GM18909 (cell line): ENCODE measurements at regions not wholly inside any gene's neighbourhood (a gene's known extent, or its start where the extent isn't known, plus 50 kb on each side); places are given as distances from the start of the nearest gene placed in this dataset.

ENCODE experiments used
- ATAC-seq: cut with Tn5 transposase; IDR thresholded peaks from one replicate; pipeline ENCODE4 v1.9.1; 2021; ENCODE audit warnings: mild to moderate bottlenecking; ENCODE audit not compliant: unreplicated experiment, poor library complexity

DNA sequence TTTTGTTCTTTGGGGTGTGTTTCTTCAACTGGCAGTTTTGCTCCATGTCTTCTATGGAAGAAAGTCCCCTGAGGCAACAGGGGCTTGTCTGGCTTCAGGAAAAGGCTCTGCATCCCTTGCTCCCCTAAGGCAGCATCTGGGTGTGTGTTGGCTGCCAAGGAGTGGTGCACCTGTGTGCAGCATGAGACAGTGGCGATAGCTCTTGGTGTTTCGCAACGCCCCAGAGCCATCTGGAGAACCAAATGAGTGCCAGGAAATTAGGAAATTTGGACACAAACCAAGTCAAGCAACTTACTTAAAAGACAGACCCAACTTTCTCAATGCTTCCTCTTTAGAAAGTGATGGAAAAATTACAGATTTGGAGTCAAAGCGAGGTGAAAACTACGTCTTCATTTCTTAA, 1044.4 kb upstream of the CNTNAP5 start:
- no peak for ATAC-seq

DNA sequence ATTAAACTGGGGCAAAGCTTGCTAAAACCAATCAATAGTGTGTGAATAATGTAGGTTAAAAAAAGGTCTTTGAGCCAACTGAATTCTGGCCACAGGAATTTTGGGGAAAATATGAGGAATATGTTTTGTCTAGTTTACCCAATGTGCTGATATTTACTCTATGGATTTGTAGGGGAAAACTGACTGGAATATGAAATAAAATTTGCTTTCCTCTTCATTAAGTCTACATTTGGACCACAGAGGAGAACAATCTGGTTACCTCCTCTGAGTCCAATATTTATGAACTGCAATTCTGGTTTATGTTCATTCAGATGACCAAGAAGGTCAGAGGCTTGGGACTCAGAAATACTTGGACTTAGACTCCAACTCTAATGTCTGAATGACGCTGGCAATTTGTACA, 1042.2 kb upstream of the CNTNAP5 start:
- ATAC-seq: no peak

DNA sequence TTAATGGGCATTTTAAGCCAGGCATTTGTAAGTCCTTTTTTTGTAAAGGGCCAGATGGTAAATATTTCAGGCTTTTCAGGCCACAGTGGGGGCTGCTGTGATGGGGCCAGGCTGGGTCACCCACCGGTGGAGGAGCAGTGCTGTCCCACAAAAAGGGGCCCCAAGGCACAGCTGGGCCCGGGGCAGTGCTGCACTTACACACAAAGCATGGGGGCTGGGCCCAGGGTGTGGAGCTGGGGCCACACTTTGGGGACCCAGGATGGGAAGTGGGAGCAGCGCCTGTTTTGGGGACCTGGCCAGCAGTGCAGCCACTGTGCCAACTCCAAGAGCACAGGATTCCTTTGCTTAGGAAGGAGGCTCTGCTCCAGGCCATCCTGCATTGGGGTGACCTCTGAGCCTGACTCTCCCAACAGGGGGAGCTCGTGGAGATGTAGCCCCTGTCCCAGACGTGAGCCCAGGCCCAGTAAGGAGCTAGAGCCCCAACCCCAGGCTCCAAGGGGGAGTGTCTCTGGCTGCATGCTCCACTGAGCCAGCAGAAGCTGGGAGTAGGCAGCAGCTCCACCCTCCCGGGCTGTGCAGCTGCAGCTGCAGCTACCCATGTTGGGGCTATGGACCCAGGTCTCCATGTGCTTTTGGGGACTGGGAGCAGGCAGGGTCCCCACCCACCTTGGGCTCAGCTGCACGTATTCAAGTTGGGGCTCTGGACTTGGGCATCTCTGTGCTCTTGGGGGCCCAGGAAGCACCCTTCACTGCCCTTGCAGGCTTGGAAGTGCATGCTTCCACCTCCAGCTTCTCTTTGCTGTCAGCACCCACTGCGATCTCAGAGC, 1036.5 kb upstream of the CNTNAP5 start:
- ATAC-seq: no peak

DNA sequence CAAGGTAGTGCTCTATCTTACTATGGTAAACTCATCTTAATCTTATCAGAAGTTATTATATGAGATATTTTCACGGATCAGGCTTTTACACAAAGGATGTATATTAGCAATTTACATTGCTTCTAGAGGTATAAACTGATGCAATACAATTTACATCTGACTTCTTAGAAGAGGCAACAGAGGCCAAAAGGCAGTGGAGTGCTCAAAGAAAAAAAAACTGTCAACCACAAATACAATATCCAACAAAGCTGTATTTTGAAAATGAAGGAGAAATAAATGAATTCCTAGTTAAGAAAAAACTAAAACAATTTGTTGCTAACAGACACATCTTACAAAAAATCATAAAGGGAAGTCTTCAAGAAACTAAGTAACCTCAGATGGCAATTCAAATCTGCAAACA, 1031.5 kb upstream of the CNTNAP5 start:
- no peak for ATAC-seq

DNA sequence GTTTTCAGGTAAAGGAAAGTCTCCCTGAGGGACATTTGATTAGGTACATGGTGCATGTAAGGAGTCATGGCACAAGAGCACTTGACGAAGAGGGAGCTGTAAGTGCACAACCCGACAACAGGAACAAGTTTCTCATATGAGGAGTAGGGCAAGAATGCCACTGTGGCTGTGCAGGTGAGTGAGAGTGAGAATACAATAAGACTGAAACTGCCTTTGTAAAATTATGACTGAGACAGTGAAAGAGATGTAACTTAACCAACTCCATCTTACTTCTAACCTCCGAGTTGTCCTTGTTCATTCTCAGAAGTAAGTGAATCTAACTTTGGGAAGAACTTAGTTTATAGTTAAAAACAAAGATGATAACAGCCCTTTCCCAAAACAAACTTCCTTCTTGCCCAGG, 1025.8 kb upstream of the CNTNAP5 start:
- ATAC-seq: no peak

DNA sequence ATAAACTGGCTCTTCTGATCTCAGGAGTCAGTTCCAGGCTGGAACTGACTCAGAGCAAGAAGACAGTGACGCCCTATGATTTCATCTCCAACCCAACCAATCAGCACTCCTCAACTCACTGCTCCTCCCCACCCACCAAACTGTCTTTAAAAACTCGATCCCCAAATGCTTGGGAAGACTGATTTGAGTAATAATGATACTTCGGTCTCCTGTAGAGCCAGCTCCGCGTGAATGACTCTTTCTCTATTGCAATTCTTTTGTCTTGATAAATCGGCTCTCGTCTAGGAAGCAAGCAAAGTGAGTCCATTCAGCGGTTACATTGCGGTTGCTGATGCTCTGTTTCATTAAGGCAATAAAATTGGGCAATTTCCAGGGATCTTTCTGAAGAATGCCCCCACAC, 1025.3 kb upstream of the CNTNAP5 start:
- no peak for ATAC-seq

DNA sequence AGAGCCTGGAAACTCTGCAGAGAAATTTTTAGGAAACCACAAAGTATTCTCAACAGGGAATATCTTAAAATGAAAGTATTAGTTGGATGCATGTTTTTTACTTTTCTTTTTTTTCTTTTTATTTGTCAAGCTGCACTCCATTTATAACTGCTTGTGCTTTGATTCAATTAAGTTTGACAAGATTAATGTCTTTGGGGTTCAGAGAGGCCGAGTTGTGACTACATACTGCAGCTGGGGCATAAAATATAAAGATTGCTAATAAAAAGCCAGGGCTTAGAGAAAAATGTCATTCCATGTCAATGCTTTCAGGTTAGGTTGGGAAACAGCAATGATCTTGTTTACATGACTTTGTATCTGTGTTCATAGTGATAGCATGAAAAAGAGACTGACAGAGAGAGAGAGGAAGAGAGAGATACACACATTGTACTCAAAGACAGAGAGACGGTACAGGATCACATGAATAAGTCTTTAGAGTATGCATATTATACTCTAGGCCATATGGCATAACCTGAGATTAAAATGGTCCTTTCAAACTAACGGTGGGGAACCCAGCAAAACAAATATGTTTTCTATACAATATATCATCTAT, 1022.3 kb upstream of the CNTNAP5 start:
- ATAC-seq: no peak

DNA sequence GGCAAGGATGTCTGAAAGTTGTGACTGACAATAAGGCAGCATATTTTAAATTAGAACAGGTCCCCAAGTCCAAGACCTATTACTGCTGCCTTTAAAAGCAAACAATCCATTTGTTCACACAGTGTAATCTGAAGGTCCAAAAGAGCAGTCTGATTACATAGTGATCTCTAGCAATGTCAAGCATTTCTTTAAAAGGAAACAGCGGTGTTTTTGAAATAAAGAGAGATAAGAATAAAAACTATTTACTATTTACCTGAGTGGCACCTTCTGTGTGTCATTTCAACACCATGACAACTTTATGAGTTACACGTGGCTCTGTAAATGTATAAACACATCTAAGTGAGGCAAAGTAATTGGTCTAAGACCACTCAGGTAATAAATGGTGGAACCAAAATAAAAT, 1009.9 kb upstream of the CNTNAP5 start:
- no peak for ATAC-seq

DNA sequence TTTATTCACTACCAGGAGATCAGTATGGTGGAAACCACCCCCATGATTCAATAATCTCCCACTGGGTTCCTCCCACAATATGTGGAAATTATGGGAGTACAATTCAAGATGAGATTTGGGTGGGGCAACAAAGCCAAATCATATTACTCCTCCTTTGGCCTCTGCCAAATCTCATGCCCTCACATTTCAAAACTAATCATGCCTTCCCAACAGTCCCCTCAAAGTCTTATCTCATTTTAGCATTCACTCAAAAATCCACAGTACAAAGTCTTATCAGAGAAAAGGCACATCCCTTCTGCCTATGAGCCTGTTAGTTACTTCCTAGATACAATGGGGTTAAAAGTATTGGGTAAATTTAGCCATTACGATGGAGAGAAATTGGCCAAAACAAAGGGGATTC, 989.5 kb upstream of the CNTNAP5 start:
- no peak for ATAC-seq

DNA sequence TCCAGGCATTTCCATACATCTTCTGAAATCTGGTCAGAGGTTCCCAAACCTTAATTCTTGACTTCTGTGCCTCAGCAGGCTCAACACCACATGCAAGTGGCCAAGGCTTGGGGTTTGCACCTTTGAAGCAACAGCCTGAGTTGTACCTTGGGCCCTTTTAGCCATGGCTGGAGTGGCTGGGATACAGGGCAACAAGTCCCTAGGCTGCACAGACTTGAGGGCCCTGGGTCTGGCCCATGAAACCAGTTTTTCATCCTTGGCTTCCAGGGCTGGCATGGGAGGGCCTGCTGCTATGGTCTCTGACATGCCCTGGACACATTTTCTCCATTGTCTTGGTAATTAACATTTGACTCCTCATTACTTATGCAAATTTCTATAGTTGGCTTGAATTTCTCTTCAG, 988.8 kb upstream of the CNTNAP5 start:
- ATAC-seq: no peak

DNA sequence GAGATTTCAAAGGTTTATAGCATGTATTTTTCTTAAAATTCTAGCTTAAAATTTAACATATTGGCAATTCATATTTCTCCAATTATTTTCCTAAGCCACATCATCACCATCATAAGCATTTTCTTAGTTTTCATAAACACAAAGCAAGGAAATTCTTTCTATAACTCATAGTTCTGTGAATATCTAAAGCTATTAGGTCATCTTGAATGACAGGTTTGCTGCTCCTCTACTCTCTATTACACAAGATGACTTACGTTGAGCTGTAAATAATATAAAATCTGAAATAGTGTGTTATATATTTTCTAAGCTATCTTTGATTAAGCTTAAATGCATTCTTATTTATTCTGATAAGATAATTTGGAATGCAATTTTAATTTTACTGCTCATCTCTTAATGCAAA, 984.6 kb upstream of the CNTNAP5 start:
- no peak for ATAC-seq

DNA sequence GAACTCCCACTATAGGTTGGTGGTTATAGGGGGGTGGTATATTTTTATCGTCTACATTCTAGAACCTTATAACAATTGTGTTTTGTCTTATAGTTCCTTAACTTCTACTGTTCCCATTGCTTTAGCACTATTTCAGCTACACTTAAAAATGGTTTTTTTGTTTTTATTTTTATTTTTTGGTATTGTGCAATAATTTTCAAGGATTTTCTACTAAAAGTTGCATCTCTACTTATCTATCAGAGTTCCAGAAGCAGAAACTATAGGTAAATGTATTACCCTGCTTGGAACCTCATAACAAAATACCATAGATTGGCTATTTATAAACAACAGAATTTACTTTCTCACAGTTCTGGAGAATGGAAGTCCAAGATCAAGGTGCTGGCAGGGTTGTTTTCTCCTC, 981.6 kb upstream of the CNTNAP5 start:
- ATAC-seq: no peak

DNA sequence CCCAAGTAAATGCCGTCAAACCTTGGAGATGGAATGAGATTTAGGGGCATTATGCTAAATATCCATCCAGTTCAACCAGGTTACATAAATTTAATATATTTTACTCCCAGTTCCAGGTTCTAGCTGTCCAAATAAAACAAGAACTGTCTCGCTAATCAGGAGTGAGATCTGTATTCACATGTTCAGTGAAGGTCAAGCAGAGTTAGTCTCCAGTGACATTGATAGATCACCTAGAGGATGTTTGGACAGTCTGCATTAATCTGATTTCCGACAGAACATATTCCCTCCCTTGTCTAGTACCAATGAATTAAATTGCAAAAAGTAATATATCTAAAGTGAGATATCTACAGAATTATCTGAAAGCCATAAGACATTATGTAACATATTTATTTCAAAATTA, 979.4 kb upstream of the CNTNAP5 start:
- no peak for ATAC-seq

DNA sequence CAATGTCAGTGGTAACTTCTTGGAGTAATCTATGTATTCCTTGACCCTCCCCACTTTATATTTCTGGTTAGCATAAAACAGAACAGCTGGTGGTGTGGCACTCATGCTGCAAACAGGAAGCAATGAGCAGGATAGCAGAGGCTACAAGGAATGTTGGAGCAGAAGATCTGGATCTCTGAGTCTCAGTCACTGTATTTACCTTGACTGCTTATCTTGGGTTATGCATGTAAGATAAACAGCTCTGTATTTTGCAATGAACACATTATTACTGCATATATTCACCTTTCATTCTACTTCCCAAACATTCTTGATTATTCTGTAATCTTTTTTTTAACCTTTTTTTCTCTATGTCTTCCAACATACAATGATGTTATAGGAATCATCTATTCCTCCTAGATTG, 977.9 kb upstream of the CNTNAP5 start:
- no peak for ATAC-seq

DNA sequence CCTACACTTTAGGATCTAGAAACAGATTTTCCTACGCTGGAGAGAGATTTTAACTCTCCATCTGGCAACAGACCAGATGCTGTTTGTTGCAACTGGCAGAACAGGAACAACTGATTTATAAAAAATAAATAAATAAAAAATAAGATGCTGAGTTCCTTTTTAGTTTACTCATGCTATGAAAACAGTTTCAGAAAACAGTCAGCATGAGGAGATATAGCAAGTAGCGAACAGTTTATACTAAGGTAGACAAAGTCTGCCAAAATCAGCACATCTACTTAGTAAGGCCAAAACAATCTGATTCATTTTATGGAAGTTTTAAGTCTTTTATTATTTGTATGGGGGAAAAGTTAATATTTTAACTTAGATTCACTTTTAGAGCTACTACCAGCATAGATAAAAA, 974.0 kb upstream of the CNTNAP5 start:
- no peak for ATAC-seq

DNA sequence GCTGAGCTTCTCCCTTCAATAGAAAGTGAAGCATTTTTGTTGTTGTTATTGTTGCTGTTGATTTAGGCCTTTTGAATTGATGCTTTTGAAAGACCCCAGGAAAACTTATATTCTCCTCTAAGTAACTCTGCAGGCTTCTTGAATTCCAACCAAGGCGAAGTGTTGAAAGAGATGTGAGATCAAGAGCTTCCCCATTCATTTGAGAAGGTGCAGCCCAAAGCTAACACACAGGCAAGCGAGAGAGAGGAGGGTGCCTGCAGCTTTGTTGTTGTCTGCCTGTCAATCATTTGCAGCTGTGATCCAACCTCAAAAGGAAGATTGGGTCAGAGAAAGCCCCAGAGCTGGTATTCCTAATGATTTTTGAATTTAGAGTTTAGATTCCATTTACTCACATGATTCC, 963.6 kb upstream of the CNTNAP5 start:
- ATAC-seq: no peak

DNA sequence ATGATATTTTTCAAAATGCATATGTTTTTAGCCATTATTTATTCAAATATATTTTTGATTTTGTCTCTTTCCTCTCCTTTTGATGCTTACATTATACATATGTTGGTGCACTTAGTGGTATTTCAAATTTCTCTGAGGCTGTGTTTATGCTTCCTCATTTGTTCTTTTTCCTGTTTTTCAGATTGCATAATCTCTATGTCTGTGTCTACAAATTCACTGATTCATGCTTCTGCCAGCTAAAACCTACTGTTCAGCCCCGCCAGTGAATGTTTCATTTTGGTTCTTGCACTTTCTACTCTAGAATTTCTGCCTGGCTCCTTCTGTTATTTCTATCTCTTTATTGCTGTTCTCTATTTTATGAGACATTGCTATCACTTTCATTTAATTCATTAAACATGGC, 951.7 kb upstream of the CNTNAP5 start:
- ATAC-seq: no peak

DNA sequence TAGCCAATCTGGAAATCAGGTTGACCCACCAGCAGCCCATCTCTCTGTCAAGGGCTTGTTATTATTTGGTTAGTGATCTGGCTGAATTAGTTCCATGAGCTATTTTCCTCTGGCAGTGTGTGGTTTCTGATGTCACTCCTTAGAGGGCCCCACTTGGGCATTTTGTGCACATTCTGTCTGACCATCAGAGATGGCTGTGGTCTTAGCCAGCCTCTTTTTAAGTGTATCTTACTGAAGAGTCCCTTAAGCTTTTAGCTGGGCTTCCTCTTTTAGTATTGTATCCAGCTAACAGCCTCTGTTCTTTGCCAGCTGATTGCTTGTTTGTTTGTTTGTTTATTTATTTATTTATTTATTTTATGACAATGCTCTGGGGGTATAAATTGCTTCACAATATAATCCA, 951.1 kb upstream of the CNTNAP5 start:
- ATAC-seq: no peak

DNA sequence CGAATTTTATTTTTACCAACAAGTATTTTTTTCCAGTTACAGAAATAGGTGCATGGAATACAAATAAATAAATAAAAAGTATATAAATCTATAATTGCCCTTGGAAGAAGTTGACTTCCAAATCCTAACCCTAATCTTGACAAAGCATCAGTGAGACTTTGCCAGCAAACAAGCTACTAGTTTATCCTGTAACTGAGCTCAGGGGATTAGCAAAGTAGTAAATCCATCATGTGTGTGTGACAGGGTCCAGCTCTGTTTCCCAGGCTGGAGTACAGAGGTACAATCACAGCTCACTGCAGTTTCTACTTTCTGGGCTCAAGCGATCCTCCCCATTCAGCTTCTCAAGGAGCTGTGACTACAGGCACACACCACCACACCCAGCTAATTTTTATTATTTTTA, 948.0 kb upstream of the CNTNAP5 start:
- no peak for ATAC-seq

DNA sequence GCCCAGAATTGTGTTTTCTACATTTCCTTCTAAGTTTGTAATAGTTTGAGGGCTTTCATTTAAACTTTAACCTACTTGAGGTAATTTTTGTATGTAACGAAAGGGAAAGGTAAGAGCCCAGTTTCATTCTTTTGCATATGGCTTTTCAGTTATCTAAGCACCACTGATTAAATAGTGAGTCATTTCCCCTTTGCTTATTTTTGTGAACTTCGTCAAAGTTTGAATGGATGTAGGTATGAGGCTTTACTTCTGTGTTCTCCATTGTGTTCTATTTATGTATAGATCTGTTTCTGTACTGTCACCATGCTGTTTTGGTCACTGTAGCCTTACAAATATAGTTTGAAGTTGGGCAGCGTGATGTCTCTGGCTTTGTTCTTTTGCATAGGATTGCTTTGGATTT, 944.8 kb upstream of the CNTNAP5 start:
- no peak for ATAC-seq

DNA sequence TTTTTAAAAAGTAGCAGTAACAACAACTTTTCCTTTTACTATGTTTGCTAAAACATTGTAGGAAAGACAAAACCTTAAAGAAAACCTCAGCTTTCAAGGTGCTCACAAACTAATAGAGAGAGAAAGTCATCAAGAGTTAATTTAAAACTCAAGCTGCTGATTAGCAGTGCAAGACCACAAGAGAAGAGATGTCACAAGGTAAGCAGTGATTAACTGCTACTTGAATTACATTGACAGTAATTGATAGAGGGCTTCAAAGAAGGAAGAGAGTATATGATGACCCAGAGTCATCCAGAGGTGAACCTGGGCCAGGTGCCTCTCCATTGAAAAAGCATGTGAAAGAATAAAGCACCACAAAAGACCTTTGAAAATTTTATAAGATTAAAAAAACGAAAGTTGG, 939.6 kb upstream of the CNTNAP5 start:
- ATAC-seq: no peak

DNA sequence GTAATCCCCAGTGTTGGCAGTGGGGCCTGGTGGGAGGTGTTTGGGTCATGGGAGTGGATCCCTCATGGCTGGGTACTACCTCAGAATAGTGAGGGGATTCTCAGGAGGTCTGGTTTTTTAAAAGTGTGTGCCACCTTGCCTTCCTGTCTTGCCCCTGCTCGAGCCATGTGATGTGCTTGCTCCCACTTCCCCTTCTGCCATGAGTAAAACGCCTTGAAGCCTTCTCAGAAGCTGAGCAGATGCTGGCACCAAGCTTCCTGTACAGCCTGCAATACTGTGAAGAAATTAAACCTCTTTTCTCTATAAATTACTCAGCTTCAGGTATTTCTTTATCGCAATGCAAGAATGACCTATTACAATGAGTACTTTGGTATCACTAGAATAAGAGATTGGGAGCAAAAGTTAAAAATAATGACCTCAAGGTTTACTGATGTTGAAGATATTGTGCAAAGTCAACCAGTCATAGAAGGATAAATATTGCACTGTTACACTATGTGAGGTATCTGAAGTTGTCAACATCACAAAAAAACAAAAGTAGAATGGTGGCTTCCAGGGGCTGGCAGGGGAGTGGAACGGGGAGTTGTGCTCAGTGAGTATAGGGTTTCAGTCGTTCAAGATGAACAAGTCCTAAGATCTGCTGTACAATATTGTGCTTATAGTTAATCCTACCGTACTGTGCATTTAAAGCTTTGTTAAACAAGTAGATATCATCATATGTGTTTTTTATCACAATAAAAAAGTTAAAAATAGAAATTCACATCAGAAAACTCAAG, 938.3 kb upstream of the CNTNAP5 start:
- ATAC-seq: no peak
